NCI-H2029 (cell line): ENCODE measurements at regions not wholly inside any gene's neighbourhood (a gene's known extent, or its start where the extent isn't known, plus 50 kb on each side); places are given as distances from the start of the nearest gene placed in this dataset.
"Not testable (repeated sequence)": the region's sequence is repeated elsewhere in the genome, so short reads cannot be mapped to it uniquely, and the experiment has no call there.

ENCODE experiments used
- DNase-seq: peaks from one replicate; lab custom pipeline; 2025; lab: John Stamatoyannopoulos, UW

DNA sequence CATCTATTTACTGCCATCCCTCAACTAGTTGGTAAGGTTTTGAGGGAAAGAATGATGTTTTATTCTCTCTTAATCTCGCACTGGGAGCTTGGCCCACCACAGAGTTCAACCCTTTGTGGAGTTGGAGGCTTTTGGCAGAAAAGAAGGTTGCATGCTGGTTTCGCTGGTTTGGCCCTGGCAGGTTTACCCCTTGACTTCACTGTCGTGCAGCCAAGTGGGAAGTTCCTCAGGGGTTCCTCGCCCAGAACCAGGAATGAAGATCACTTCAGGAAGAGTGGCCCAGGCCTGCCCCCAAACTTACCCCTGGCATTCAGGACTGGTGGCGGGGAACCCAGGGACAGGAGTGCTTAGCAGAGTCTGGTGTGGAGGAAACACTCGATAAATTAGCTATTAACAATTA is 103.1 kb upstream of the LYZL2 start:
- DNase-seq: no peak

DNA sequence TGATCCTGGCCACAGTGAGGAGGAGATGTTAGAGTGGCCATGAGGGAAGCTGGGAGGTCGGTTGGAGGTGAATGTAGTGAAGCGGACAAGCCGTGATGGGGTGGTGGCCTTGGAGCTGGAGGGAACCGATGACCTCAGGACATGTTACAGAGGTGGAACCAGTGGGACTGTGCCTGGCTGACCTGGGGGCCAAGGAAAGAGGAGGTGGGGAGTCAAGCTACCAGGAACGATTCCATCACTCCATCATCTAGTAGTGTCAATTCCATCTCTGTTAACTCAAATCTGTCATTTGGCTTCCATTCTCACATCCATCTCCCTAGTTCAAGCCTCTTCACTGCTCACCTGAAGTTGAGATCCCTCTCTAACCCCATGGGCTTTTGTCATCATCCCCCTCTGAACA is 102.4 kb upstream of the LYZL2 start:
- no peak for DNase-seq

DNA sequence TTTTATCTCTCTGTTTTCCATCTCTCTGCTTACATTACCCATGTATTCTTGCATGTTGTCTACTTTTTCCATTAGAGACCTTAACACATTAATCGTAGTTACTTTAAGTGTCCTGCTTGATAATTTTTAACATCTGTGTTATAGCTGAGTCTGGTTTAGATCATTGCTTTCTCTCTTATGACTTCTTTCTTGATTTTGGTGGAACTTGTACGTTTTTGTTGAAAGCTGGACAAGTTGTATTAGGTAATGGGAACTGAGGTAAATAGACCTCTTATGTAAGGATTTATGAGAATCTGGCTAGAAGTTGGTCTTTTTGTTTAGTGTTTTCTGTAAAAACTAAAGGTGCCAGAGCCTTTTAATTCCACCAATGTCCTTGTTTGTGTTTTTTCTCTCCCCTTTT is 100.8 kb upstream of the LYZL2 start:
- DNase-seq: no peak

DNA sequence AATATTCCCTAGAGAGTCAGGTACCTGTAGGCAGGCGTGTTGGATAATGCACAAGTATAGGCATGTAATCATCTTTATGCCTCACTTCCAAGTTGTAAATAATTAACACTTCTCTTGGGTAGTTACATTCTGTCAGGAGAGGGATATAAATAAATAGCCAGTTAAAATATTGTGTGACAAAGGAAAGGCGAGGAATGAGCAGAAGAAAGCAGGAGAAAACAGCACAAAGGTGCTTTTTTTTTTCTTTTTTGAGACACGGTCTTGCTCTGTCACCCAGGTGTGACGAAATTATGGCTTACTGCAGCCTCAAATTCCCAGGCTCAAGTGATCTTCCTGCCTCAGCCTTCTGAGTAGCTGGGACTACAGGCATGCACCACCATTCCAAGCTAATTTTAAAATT is 99.2 kb upstream of the LYZL2 start:
- no peak for DNase-seq

DNA sequence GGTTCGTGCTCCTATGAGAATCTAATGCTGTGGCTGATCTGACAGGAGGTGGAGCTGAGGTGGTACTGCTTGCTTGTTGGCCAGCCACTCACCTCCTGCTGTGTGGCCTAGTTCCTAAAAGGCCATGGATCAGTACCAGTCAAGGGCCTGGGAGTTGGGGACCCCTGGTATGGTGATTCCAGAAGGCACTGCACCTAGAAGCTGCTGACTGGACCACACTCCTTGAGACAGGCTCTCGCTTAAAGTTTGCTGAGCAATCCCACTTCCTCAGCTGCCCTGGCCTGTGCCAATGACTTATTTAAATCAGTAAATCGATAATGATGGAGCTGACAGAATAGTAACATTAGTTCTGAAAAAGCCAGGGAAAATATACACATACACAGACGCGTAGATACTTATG is 98.6 kb upstream of the LYZL2 start:
- DNase-seq: no peak

DNA sequence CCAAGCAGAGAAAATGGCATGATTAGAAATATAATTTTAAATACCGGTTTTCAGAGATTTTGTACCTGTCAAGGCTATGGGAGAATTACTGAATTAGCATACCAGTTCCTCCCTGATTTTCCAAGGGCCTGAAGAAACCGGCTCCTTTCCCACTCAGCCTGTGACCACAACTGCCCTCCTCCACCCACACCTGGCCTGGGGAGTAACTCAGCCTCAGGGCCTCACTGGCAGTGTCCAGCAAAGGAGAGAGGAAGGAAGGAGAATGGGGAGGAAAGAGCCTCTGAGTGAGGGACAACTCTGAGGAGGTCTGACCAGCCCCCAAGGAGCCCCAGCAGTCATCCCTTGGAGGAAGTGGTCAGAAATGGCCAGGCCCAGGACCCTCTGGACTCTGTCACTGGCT is 98.0 kb upstream of the LYZL2 start:
- no peak for DNase-seq

DNA sequence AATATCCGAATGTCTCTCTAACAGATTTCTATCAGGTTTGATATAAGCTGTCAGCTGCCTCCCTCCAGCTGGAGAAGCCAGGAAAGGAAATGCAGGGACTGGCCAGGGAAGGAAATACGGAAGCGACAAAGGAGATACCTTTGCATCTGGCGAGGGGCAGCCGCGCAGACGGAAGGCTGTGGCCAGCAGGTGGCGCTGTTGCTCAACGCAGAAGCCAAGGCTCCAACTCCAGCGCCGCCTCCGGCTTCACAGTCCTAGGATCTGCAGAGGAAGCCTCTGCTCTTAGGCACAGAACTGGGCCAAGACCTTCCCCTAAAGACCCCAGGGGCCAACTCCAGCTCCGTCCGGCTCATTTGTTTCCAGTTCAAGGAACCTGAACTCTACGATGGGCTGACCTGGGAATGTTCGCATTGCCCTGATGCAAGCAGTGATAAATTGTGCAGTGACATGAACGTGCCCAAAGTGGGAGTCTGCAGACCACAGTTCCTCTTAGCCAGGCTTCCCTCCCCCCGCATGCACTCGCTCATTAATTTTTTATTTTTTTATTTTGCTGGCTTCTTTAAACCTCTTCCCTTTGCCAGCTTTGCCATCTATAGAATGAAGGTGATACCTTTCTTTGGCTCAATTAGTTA is 97.3 kb upstream of the LYZL2 start:
- peak; percentile 3 for DNase-seq

DNA sequence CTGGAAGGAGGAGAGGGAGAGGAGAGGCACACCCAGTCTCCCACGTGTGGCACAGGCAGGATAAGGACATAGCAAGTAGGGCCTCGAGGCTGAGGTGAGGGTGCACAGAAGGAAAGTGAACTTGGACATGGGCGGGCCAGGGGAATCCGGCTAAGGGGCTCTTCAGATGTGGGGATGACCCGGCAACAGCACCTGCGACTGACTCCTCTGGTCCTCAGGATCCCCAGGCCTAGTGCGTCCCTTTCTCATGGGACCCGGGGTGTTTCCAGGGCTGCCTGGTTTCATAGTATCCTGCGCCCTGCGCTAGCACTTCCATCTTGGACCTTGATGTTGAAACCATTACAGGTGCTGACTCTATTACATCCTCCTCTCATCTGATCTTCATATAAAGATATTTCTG is 96.1 kb upstream of the LYZL2 start:
- no peak for DNase-seq

DNA sequence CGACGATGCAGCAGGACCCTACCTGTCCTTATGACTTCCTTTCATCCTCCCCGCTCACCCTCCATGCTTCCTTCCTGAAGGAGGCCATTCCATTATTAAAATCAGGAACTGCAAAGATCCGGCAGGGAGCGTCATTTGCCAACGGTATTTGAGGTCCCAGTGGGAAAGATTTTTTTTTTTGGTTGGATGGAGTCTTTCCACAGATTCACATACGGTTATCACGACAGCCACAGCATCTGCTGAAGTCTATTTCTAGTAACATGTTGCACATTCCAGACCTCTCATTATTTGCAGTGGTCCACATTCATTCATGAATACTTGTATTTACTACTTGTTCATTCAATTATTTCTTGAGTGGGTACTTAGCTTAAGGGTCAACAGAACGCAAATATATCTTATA is 94.7 kb upstream of the LYZL2 start:
- no peak for DNase-seq

DNA sequence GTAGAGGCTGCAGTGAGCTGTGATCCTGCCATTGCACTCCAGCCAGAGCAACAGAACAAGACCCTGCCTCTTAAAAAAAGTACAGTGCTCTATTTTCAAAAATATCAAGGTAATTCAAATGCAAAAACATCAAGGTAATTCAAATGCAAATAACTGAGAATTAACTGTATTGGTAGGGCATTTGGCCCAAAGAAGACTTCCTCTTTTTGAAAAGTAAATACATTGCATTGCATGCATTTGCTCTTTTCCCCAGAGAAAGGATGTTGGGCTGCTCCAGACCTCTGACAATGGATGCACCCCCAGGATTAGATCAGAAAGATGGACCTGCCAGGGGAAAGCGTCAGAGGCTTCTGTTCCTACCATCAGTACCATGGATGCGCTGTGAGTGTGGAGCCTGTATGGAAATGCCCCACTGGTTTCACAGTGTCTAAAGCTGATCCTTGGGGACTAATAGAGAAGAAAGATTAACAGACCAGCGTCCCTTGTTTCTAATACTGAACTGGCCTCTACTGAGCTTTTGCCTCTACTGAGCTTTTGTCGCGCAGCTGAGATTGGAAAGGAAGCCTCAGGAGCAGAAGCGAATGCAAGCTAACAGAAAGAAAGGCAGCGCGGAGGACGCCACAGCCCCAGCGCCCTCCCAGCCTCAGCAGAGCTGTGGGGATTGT is 93.5 kb upstream of the LYZL2 start:
- no peak for DNase-seq

DNA sequence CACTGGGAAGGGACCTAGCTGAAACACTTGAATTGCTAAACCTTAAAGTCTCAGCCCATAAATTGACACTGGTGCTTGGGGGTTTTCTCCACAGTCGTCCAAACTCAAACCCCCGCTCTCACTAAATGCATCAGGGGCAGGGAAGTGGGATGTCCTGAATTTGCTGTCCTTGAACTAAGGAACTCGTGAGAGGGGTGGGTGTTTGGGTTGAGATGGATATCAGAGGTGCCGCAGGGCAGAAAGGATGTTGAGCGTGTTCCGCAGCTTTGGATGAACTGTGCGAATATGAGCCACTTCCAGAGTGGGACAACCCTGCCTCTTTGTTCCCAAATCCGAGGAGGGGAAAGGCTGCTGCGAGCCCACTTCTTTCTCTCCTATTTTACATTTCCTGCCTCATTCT is 90.3 kb upstream of the LYZL2 start:
- DNase-seq: no peak

DNA sequence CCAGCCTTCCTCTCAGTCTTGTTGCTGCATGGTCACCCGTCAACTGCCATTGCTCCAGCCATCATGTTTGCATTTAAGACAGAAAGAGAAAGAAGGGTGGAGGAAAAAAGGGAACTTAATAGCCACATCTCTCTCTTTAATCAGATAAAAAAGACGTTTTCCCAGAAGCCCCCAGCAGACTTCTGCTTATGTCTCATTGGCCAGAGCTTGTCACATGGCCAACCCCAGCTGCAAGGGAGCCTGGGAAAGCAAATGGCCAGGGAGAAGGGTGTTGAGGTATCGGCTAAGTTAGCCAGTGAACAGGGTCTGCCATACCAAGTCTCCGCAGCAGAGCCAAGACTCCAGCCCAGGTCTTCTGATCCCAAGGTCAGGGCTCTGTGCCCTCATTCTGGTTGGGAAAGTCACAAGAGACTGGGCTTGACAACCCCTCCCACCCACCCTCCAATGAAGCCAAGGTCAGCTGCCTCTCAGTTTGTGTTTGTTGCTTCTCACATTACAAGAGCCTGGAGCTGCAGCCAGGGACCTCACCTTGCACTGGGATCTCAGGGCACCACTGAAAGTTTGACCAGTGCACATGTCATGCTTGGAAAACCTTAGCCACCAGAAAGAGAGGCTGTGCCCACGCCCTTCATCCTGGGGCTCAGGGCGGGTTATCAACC is 80.3 kb upstream of the LYZL2 start:
- DNase-seq: no peak

DNA sequence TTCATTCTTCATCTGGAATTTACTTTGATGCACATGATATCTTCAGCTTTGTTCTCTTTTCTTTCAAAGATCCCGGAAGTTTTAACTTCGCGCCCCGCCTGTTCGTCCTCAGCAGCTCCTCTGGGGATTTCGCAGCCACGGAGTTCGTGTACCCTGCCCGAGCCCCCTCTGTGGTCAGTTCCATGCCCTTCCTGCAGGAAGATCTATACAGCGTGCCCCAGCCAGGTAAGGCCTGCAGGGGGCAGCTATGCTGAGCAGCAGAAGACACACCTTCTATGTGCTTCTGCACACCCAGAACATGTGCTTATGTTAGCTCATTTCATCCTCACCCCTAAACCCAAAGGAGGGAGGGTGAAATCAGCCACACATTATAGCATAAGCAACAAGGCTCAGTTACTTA is 79.7 kb upstream of the LYZL2 start:
- no peak for DNase-seq

DNA sequence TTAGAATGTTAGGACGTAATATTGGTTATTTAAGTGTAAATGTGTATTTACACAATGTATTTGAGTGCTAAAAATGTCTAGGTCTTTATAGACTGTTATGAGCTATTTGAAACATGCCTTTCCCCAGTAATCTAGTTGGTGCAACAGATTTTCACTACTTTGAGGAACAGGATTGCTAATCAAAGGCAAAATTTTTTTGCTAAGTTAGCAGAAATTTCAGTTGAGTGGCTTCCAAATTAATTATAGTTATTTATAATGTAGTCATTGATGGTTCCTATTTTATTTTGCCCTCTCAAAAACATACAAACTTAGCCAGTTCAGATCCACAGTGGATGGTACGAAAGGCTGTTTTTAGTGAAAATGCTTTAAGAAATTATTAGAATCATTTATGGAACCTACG is 78.7 kb upstream of the LYZL2 start:
- DNase-seq: no peak

DNA sequence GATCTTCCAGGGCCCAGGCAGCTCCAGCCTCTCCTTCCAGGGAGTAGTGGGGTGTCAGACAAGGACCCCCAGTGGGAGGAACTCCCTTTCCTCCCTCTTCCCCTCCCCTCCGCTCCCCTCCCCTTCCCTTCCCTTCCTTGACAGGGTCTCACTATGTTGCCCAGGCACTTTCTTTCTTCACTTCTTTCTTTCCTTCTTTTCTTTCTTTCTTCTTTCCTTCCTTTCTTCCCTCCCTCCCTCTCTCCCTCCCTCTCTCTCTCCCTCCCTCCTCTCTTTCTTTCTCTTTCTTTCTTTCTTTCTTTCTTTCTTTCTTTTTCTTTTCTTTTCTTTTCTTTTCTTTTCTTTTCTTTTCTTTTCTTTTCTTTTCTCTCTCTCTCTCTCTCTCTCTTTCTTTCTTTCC is 76.6 kb upstream of the LYZL2 start:
- DNase-seq: not testable (repeated sequence)

DNA sequence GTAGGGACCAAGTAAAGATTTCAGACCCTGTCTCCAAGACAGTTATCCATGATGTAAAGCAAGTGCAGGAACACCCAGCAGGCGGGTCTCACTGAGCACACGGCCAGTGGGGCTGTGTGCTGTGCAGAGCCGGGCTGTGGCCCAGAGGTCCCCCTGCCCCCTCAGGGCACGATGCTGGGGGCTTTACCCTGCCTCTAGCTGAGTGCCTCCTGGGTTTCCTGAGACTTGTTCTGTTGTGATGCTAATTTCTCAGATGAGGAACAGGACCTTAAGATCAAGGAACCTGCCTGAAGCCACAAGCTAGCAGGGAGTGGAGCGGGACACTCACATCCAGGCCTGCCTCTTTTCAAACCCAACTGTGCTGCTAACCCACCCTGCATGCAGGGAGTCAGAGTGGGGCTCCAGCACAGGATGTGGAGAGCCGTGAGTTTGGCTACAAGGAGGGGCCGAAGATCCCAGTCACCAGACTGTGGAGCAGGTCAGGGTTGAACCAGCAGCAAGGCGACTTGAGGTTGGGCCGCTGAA is 76.1 kb upstream of the LYZL2 start:
- no peak for DNase-seq

DNA sequence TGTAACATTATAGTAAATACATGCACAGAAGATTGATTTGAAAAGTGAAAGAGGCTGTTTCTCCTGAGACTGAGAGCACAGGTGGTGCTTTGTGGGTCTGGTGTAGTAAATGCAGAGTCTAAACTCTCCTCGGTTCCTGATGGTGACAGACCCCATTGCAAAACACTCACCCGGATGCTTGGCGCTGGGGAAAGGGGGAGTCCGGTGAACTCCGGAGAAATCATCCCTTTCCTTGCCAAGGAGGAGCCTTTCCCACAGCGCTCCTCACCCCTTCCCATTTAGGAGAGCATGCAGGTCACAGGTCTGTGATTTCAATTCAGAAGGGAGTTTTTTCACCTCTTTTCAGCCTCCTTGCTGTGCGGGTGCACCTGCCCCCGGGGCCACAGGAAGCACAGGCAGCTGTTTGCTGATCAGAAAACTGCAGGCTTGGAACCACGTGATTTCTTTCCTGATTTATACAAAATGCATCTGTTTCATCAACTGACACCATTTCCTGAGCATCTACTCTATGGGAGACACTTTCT is 75.6 kb upstream of the LYZL2 start:
- no peak for DNase-seq

DNA sequence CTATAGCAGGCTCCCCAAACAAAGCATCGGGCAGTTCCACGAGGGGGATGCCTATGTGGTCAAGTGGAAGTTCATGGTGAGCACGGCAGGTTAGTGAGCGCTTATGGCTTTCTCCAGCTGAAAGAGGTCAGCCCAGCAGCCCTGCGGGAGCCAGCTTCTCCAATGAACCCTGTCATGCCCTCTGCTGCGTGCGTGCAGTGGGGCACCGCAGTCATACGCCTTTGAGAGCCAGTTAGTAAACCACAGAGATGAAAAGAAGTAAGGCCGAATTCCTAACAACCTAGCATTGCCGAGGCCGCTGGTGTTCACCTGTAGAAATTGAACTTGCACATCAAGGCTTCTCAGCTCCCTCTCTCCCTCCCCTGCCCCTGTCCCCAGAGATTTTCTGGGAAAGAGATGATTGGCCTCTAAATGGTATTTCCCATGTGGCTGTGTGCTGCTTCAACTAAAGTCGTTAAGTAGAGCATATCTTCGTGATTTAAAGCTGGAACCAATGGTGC is 75.1 kb upstream of the LYZL2 start:
- DNase-seq: not testable (repeated sequence)

DNA sequence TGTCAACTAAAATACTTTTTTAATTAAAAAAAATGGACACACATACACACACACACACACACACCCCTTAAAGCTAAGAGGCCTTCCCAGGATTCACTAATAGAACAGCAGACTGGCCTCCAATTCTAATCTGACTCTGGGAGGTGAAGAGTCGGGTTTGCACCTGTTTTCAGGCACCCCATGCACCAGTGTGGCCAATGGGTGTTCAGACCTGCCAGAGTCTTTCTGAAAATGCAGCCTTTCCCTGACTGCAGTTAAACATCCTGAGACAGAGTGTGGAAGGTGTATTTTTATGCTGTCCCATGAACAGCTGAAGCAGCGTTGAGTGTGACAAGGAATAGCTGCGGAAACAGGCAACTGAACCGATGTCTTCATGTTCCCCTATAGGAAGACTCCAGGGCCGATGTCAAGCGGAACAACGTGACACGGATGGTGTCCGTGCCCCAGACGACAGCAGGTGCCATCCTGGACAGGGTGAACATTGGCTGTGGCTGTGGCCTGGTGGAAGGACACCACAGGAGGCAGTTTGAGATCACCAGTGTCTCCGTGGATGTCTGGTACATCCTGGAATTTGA is 74.6 kb upstream of the LYZL2 start:
- no peak for DNase-seq

DNA sequence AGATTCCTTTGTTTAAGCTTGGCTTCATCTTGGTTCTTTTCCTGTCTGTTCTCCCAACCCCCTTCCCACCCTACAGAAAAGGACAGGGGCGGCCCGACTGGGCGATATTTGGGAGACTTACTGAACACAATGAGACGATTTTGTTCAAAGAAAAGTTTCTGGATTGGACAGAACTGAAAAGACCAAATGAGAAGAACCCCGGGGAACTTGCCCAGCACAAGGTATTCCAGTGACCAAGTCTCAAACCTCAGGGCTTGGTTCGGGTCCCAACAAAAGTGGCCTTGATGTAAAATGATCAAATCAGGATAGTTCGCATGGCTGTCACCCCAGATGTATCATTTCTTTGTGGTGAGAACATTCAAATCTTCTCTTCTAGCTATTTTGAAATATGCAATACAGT is 73.9 kb upstream of the LYZL2 start:
- not testable (repeated sequence) for DNase-seq

DNA sequence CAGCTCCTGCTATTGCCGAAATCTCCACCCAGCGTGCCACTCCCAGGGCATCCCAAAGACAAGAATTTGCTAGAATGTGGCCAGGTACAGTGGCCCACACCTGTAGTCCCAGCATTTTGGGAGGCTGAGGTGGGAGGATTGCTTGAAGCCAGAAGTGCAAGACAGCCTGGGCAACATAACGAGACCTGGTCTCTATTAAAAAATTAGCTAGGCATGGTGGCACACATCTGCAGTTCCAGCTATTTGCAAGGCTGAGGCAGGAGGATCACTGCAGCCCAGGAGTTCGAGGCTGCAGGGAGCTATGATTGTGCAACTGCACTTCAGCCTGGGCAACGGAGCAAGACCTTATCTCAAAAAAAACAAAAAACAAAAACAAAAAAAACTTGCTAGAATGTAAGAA is 73.3 kb upstream of the LYZL2 start:
- no peak for DNase-seq

DNA sequence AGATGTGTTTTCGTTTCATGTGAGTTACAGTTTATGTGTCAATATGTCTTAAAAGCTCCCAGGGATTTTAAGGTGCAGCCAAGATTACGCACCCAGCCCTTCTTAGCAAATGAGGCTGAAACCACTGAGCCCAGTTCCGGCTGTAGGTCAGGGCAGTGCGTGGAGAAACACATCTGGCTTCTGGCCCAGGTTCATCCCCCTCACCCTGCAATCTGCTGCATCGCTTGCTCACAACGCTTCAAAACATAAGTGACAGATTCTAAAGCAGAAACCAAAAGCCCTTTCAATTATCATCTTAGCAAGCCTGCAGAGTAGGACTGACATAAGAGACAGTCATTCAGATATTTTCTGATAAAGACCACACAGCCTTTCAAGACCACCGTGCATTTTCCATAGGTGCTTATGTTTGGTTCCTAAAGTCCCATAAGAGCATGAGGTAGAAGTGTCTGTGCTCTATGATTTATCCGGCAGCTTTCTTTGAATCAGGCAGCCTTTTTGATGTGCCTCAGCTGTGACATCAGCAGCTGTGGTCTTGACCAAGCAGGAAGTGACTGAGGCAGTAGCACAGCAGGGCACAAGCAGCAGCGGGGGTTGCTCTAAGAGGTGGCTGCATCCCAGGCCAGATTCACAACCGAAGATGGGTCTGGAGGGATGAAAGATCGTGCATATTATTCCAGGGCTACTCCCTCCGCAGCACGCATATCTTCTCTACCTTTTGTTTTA is 72.1 kb upstream of the LYZL2 start:
- DNase-seq: no peak
